ENCODE measurements at regions not wholly inside any gene's neighbourhood (a gene's known extent, or its start where the extent isn't known, plus 50 kb on each side); places are given as distances from the start of the nearest gene placed in this dataset.
A peak's percentile ranks its signal among the peaks of the same experiment; 100 is the strongest.

DNA sequence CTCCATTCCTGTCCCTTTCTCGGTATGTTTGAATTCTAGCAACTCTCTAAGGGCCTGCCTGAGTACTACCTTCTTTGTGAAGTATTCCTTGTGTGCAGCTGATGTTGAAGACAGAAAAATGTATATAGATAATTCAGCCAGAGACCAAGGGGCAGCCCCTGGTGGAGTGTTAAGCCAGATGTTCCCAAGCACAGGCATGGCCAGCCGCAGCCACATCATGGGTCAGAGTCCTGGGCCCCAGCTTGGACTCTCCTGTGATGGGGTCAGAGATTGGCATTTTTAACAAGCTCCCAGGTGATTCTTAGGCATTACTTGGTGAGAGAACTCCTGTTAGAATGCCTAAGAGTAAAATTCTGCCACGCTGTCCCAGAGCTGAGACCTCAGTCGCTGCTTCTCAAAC is 100.8 kb downstream of the IRF8 start:
- H3K4me3 ChIP-seq (ENCODE audit: low read depth, low read length), result no peak overlapping the region
- TF ChIP-seq CTCF (IDR thresholded peaks at IDR 0.05; ENCODE audit: insufficient read depth, low read depth, low read length, missing control alignments), result no peak
- DNase-seq (ENCODE audit: low read depth), result no peak

DNA sequence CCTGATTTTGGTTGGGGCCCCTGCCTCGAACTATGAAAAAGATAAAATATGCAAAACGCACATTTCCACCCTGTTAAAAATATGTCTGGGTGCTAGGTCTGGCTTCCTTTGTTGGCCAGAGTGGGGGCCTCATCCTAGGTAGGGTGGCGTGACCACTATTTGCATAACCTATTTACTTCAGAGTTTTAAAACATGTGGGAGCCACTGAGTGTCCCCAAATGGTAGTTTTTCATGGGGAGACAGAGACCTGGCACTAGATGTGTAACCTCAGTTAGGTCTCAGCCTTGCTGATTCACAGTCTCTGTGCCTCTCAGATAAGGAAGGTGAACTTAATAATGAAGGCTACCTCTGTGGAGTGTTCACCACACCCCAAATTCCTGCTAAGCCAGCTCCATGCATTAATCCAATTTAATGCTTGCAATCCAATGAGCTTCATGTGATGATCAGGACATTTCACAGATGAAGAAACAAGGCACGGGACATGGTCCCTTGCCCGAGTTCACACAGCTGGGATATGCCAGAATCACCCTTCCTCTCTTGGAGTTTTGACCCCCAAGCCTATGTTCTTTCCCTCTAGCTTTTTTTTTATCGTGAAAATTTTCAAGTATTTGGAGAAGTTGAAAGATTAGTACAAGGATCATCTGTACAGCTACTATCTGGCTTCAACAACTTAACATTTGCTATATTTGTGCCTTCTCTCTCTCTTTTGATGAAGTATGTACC is 103.4 kb downstream of the IRF8 start:
- H3K4me3 ChIP-seq (ENCODE audit: low read depth, low read length), result no peak overlapping the region; the same call in 1 of the 2 replicates
- DNase-seq (ENCODE audit: low read depth), result peak; percentile 86
- TF ChIP-seq CTCF (IDR thresholded peaks at IDR 0.05; ENCODE audit: insufficient read depth, low read depth, low read length, missing control alignments), result no peak

- DNase-seq (ENCODE audit: low read depth), result no peak
- TF ChIP-seq CTCF (IDR thresholded peaks at IDR 0.05; ENCODE audit: insufficient read depth, low read depth, low read length, missing control alignments), result no peak
- no peak overlapping the region for H3K4me3 ChIP-seq (ENCODE audit: low read depth, low read length)
Measured at GRCh38 chr16:86007524-86007923, 108.6 kb downstream of the IRF8 start.

GRCh38 chr16:86010680-86011141 is 111.7 kb downstream of the IRF8 start:
- TF ChIP-seq CTCF (IDR thresholded peaks at IDR 0.05; ENCODE audit: insufficient read depth, low read depth, low read length, missing control alignments), result no peak
- peak; percentile 50 for DNase-seq (ENCODE audit: low read depth)
- H3K4me3 ChIP-seq (ENCODE audit: low read depth, low read length), result no peak overlapping the region

DNA sequence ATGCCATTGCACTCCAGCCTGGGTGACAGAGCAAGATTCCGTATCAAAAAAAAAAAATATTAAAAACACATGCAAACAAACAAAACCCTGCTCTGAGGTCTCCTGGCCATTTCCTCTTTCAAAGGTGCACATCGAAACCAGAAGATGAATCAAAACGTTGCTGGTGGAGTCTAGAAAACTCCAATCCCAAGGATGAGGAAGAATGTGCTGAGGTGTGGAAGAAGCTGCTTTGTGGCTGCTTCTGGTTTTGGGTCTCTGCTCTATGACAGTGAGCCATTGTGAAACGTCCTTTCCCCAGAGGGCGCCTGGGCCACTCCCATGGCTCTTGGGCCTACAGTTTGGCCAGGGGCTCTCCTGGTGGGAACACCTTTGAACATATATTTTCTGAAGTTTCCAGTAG is 112.6 kb downstream of the IRF8 start:
- no peak overlapping the region for H3K4me3 ChIP-seq (ENCODE audit: low read depth, low read length)
- no peak for TF ChIP-seq CTCF (IDR thresholded peaks at IDR 0.05; ENCODE audit: insufficient read depth, low read depth, low read length, missing control alignments)
- DNase-seq (ENCODE audit: low read depth), result peak; percentile 78

- DNase-seq (ENCODE audit: low read depth), result no peak
- TF ChIP-seq CTCF (IDR thresholded peaks at IDR 0.05; ENCODE audit: insufficient read depth, low read depth, low read length, missing control alignments), result no peak
- H3K4me3 ChIP-seq (ENCODE audit: low read depth, low read length), result no peak overlapping the region
Measured at GRCh38 chr16:86012221-86012620, 113.3 kb downstream of the IRF8 start.

DNA sequence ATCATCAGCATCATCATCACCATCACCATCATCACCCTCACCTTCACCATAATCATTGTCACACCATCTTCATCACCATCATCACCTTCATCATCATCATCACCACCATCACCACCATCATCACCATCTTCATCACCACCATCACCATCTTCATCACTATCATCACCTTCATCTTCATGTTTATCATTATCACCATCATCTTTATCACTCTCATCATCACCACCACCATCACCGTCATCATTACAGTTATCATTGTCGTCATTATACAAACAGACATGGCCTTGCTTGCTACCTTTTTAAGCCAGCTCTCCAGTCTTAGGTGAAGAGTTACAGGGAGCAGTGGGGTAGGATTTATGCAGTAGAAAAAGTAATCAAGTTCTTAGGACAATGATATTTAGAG is 114.9 kb downstream of the IRF8 start:
- no peak overlapping the region for H3K4me3 ChIP-seq (ENCODE audit: low read depth, low read length)
- no peak for TF ChIP-seq CTCF (IDR thresholded peaks at IDR 0.05; ENCODE audit: insufficient read depth, low read depth, low read length, missing control alignments)
- no peak for DNase-seq (ENCODE audit: low read depth)
